Activated CD4-positive, alpha-beta T cell treated with anti-CD3 and anti-CD28 coated beads for 36 hours (primary cell): ENCODE measurements at regions not wholly inside any gene's neighbourhood (a gene's known extent, or its start where the extent isn't known, plus 50 kb on each side); places are given as distances from the start of the nearest gene placed in this dataset.
A peak's percentile ranks its signal among the peaks of the same experiment; 100 is the strongest.

Experiments
- ATAC-seq: fragments of 200-7000 bp; cut with Tn5 transposase; one replicate; pipeline ENCODE4 v1.10.0; 2021; ENCODE audit warnings: mild to moderate bottlenecking, moderate library complexity
- CTCF ChIA-PET: fragments of 350-600 bp; sonication (Branson Sonifier 250); formaldehyde crosslinking; loops from one replicate; lab custom pipeline; 2021; ENCODE audit warnings: antibody characterized with exemption; lab: Charles Lee
- POLR2A ChIA-PET: fragments of 350-600 bp; sonication (Branson Sonifier 250); formaldehyde crosslinking; loops from one replicate; lab custom pipeline; 2021; ENCODE audit warnings: antibody characterized with exemption, inconsistent platforms; lab: Charles Lee
- DNase-seq: peaks from one replicate; pipeline ENCODE4 v3.0.0-alpha.2; 2020
- H3K27ac Mint-ChIP-seq: one replicate; pipeline ENCODE4 v1.8.0; 2021; ENCODE audit warnings: mixed read lengths
- H3K27me3 Mint-ChIP-seq: one replicate; pipeline ENCODE4 v1.8.0; 2021; ENCODE audit warnings: mixed read lengths
- H3K36me3 Mint-ChIP-seq: one replicate; pipeline ENCODE4 v1.8.0; 2021; ENCODE audit warnings: low read depth, mixed read lengths
- H3K4me1 Mint-ChIP-seq: one replicate; pipeline ENCODE4 v1.8.0; 2021; ENCODE audit warnings: mixed read lengths
- H3K4me3 Mint-ChIP-seq: one replicate; pipeline ENCODE4 v1.8.0; 2021; ENCODE audit warnings: mild to moderate bottlenecking, moderate library complexity, mixed read lengths
- H3K9me3 Mint-ChIP-seq: one replicate; pipeline ENCODE4 v1.8.0; 2021; ENCODE audit warnings: low read depth, mixed read lengths
- intact Hi-C, 2 experiments: fragments of 100-400 bp; cut with DNase I in 1 of 2; cut with micrococcal nuclease in 1 of 2; formaldehyde crosslinking; loops; one replicate each; pipeline versions ENCODE4 v1.14.2 to v1.15.1; 2022 to 2024; cut with DNase I, micrococcal nuclease

DNA sequence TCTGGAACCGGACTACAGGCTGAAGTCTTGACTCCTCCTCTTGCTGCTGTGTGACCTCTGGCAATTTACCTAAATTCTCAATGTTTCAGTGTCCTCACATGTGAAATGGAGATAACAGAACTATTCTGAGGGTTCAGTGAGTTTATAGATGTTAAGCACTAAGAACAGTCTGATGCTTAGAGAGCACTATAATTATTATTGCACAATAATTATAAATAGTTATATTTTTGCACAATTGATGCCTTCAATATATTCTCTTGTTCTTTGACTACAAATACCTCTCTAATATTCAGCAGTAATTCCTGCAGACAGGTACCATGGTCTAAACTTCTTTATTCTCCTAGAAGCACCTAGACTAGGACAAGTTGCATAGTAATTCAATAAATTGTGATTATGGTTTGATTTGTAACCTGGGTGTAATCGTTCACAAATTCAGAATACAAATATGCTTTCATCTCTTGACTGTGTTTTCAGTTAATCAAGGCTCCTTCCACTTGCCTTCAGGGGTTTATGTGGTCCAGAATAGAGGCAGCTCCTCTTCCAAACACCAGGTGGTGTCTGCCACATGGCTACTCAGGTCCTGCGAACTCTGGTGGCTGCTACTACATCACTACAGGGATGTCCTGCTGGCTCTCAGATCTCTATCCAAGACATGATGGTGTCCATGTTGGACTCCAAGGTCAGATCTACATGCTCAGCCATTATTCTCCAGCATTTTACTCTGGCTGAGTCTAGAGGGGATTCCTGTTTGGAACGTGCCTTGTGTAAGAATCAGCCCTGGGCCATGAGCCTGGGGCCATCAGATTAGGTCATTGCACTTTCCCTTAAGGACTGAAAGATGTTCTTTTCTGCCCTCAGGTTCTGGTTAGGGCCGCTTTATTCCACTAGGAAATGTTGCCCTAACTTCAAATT lies 103.4 kb downstream of the QRFPR start:
- Mint-ChIP-seq H3K27me3 (peaks cover 19% of the 10 kb centered on the region), H3K36me3 (no peaks in the 10 kb centered on the region), H3K9me3 (no peaks in the 10 kb centered on the region), H3K4me3 (no peak overlapping the region), H3K27ac (no peak overlapping the region), H3K4me1 (peaks cover 23% of the 10 kb centered on the region)
- CTCF ChIA-PET: interaction anchor here (0.6 to 1.6 kb wide), 2 partner anchors 15 to 439 kb away, joined by 3 read pairs; no protein-coding TSS in a partner anchor
- no peak for ATAC-seq
- intact Hi-C loops: loop anchor here in 1 of 2 experiments (1.0 to 2.0 kb wide), 2 partner anchors 21 to 51 kb away; no protein-coding TSS in a partner anchor
- POLR2A ChIA-PET: no interaction called here
- DNase-seq: peak; percentile 19

DNA sequence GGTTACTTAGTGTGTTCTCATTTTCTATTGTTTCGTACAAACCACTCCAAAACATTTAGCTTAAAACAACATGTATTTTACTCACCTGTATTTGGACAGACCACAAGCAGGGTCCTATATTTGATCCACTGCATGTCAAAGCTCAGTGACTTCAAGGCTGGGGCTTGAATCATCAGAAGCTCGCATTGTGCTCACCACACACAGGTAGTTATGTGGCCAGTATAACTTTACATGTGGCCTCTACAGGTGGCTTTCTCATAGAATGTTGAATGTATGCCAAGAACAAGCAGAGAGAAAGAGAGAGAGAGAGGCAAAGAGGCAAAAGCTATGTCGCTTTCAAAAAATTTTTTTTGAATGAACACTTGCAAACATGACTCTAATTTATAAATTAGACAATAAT lies 107.6 kb downstream of the QRFPR start:
- intact Hi-C loops: no loop called here
- no peaks in the 10 kb centered on the region for H3K9me3 Mint-ChIP-seq
- CTCF ChIA-PET: interaction anchor here (0.9 to 3.9 kb wide), 8 partner anchors 11 to 82 kb away, joined by 3 to 20 read pairs (median 4); no protein-coding TSS in a partner anchor
- no peak overlapping the region for H3K4me3 Mint-ChIP-seq
- POLR2A ChIA-PET: interaction anchor here (0.7 kb wide), 1 partner anchor 11 kb away, joined by 5 read pairs; no protein-coding TSS in a partner anchor
- no peaks in the 10 kb centered on the region for H3K36me3 Mint-ChIP-seq
- peaks cover 10% of the 10 kb centered on the region for H3K4me1 Mint-ChIP-seq
- DNase-seq (no peak), ATAC-seq (no peak)
- H3K27ac Mint-ChIP-seq: no peak overlapping the region
- H3K27me3 Mint-ChIP-seq: peaks cover 17% of the 10 kb centered on the region

DNA sequence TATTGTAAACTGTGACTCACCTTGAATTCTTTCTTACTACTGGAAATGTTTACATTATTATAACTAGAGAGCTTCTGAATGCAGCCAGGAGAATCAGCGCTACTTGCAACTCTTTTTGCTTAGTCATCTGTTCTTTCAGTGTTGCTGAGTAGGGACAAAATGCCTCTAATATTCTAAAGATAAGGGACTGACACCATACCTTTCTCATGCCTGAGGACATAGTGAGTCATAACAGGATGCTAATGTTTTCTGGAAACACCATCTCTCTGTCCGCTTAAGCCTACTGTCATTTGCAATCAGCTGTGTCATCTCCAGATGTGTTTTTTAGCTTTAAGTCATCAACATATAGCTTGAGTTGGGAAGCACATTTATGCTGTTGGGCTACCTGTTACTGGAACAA lies 108.3 kb downstream of the QRFPR start:
- DNase-seq: no peak
- ATAC-seq: peak; percentile 68
- Mint-ChIP-seq H3K9me3 (no peaks in the 10 kb centered on the region), H3K27ac (no peak overlapping the region), H3K27me3 (peaks cover 17% of the 10 kb centered on the region), H3K4me3 (no peak overlapping the region), H3K36me3 (no peaks in the 10 kb centered on the region), H3K4me1 (peaks cover 10% of the 10 kb centered on the region)
- ChIA-PET CTCF (interaction anchor here (0.9 to 3.9 kb wide), 7 partner anchors 10 to 80 kb away, joined by 3 to 20 read pairs (median 3); no protein-coding TSS in a partner anchor), POLR2A (no interaction called here)
- intact Hi-C loops: no loop called here

- H3K27ac Mint-ChIP-seq: no peak overlapping the region
- no peaks in the 10 kb centered on the region for H3K36me3 Mint-ChIP-seq
- no peaks in the 10 kb centered on the region for H3K9me3 Mint-ChIP-seq
- no peak overlapping the region for H3K4me3 Mint-ChIP-seq
- H3K4me1 Mint-ChIP-seq: peaks cover 16% of the 10 kb centered on the region
- intact Hi-C loops: no loop called here
- H3K27me3 Mint-ChIP-seq: peaks cover 8% of the 10 kb centered on the region
- ATAC-seq: no peak
- DNase-seq: no peak
- ChIA-PET CTCF (no interaction called here), POLR2A (no interaction called here)
These were observed 106.3 kb upstream of the TNIP3 start for GRCh38 chr4:121270389-121270788.

DNA sequence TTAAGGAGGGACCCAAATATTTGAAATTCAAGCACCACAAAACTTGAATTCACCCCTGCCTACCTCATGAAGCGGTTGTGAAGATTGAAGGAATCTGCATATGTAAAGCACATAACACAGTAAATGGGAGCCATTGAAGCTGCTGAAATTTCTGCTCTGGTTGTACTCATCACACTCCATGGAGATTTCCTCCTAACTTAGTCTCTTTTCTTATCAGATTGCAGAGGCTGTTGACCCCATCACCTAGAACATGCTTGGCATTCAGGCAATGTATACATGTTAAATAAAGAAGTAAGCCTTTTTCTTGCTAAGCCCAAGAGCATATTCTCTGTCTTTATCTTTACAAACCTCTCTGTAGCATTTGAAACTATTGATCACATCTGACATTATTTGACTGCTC lies 104.9 kb upstream of the TNIP3 start:
- no peak for DNase-seq
- Mint-ChIP-seq H3K9me3 (no peaks in the 10 kb centered on the region), H3K36me3 (no peaks in the 10 kb centered on the region), H3K4me1 (peaks cover 16% of the 10 kb centered on the region), H3K4me3 (no peak overlapping the region), H3K27ac (no peak overlapping the region), H3K27me3 (peaks cover 3% of the 10 kb centered on the region)
- CTCF ChIA-PET: interaction anchor here (1.2 kb wide), 1 partner anchor 77 kb away, joined by 3 read pairs; no protein-coding TSS in a partner anchor
- no peak for ATAC-seq
- POLR2A ChIA-PET: no interaction called here
- intact Hi-C loops: no loop called here

DNA sequence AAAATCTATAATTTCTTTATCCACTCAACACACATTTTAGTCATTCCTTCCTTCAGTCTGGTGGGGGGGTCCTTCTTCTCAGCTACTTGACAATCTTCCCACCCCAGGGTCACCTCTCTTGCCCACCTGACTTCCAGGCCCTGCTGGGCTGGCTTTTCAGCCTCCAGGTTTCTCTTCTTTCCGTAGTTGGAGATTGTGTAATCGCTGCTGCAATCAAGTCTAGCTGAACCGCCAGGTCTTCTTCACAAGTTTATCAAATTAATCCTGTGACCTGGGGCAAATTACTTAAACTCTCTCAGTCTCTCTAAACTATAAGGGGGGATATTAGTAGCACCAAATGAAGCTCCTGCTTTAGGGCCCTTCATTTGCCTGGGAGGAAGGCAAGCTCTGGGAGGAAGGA lies 102.9 kb upstream of the TNIP3 start:
- Mint-ChIP-seq H3K9me3 (no peaks in the 10 kb centered on the region), H3K36me3 (no peaks in the 10 kb centered on the region), H3K27me3 (peaks cover 2% of the 10 kb centered on the region), H3K27ac (no peak overlapping the region), H3K4me1 (peaks cover 9% of the 10 kb centered on the region), H3K4me3 (no peak overlapping the region)
- no peak for ATAC-seq
- intact Hi-C loops: no loop called here
- DNase-seq: no peak
- ChIA-PET POLR2A (no interaction called here), CTCF (interaction anchor here (0.6 kb wide), 1 partner anchor 456 kb away, joined by 3 read pairs; no protein-coding TSS in a partner anchor)

DNA sequence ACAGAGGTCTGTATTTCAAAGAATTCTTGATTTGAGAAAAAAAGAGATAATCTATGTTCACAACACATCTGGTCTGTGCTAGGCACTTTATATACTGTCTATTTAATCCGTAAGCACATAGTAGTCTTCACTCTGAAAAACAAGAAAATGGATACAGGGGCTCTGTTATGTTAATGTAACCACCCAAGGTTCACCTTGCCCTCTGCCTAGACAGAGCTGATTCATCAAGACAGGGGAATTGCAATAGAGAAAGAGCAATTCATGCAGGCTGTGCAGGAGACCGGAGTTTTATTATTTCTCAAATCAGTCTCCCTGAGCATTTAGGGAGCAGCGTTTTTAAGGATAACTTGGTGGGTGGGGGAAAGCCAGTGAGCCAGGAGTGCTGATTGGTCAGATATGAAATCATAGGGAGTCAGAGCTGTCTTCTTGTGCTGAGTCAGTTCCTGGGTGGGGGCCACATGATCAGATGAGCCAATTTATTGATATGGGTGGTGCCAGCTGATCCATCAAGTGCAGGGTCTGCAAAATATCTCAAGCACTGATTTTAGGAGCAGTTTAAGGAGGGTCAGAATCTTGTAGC lies 92.9 kb upstream of the TNIP3 start:
- CTCF ChIA-PET: interaction anchor here (0.7 to 5.7 kb wide), 4 partner anchors 13 to 223 kb away, joined by 3 to 53 read pairs (median 4); no protein-coding TSS in a partner anchor
- H3K27me3 Mint-ChIP-seq: peaks cover 3% of the 10 kb centered on the region
- peaks cover 56% of the 10 kb centered on the region for H3K4me1 Mint-ChIP-seq
- H3K4me3 Mint-ChIP-seq: peak overlapping the region; percentile 38
- POLR2A ChIA-PET: no interaction called here
- H3K36me3 Mint-ChIP-seq: no peaks in the 10 kb centered on the region
- no peaks in the 10 kb centered on the region for H3K9me3 Mint-ChIP-seq
- peak overlapping the region; percentile 82 for H3K27ac Mint-ChIP-seq
- ATAC-seq: peak; percentile 35
- DNase-seq: peak; percentile 42
- intact Hi-C loops: loop anchor here (1.0 to 5.0 kb wide), 11 partner anchors 14 to 450 kb away; no protein-coding TSS in a partner anchor

- POLR2A ChIA-PET: no interaction called here
- peak; percentile 75 for DNase-seq
- Mint-ChIP-seq H3K27me3 (peaks cover 3% of the 10 kb centered on the region), H3K27ac (peak overlapping the region; percentile 83), H3K4me1 (peaks cover 62% of the 10 kb centered on the region), H3K36me3 (no peaks in the 10 kb centered on the region), H3K4me3 (peak overlapping the region; percentile 38), H3K9me3 (no peaks in the 10 kb centered on the region)
- CTCF ChIA-PET: interaction anchor here (0.7 to 5.7 kb wide), 6 partner anchors 12 to 97 kb away, joined by 3 to 53 read pairs (median 3); no protein-coding TSS in a partner anchor
- ATAC-seq: peak; percentile 97
- intact Hi-C loops: loop anchor here (1.0 to 5.0 kb wide), 11 partner anchors 13 to 451 kb away; no protein-coding TSS in a partner anchor
These were observed 92.0 kb upstream of the TNIP3 start for GRCh38 chr4:121255986-121256750.

- H3K4me3 Mint-ChIP-seq: no peak overlapping the region
- DNase-seq (no peak), ATAC-seq (no peak)
- CTCF ChIA-PET: interaction anchor here (1.0 to 5.7 kb wide), 5 partner anchors 11 to 116 kb away, joined by 3 to 53 read pairs (median 10); no protein-coding TSS in a partner anchor
- POLR2A ChIA-PET: interaction anchor here (0.6 kb wide), 1 partner anchor 572 kb away, joined by 3 read pairs; no protein-coding TSS in a partner anchor
- intact Hi-C loops: no loop called here
- no peaks in the 10 kb centered on the region for H3K36me3 Mint-ChIP-seq
- H3K4me1 Mint-ChIP-seq: peaks cover 74% of the 10 kb centered on the region
- no peaks in the 10 kb centered on the region for H3K9me3 Mint-ChIP-seq
- H3K27me3 Mint-ChIP-seq: no peaks in the 10 kb centered on the region
- no peak overlapping the region for H3K27ac Mint-ChIP-seq
These were observed 89.8 kb upstream of the TNIP3 start for GRCh38 chr4:121253961-121254360.

DNA sequence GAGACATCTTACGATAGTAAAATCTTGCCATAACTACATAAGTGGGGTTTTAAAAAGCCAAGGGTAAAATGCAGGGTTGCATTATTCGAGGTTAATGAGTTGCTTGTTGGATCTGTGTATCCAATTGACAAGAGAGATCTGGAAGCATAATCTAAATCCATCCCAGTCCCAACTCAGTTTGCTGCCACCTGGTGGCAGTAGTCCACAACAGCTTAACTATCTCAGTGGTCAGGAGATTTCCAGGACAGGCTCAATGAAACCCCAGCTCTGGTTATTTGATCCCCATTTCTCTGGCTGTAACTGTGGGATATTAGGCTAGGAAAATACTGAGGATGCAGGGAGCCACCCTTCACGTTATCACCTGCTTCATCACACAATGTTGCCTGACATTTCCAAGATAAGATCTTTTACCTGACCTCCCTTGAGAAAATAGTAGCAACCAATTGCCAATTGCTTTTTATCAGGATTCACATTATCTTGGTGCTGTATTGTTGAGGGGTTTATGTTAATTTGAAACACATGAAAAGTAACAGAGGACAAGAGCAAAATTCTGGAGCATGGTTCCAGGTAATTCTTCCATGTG lies 88.2 kb upstream of the TNIP3 start:
- H3K9me3 Mint-ChIP-seq: no peaks in the 10 kb centered on the region
- H3K36me3 Mint-ChIP-seq: peaks cover 2% of the 10 kb centered on the region
- peak; percentile 73 for DNase-seq
- H3K27me3 Mint-ChIP-seq: no peaks in the 10 kb centered on the region
- ATAC-seq: no peak
- ChIA-PET POLR2A (no interaction called here), CTCF (interaction anchor here (0.7 to 5.7 kb wide), 12 partner anchors 10 to 704 kb away, joined by 3 to 53 read pairs (median 4); no protein-coding TSS in a partner anchor)
- intact Hi-C loops: loop anchor here (1.0 kb wide), 2 partner anchors 55 to 60 kb away; no protein-coding TSS in a partner anchor
- H3K4me1 Mint-ChIP-seq: peaks cover 67% of the 10 kb centered on the region
- no peak overlapping the region for H3K27ac Mint-ChIP-seq
- H3K4me3 Mint-ChIP-seq: no peak overlapping the region
